ENCODE measurements at regions not wholly inside any gene's neighbourhood (a gene's known extent, or its start where the extent isn't known, plus 50 kb on each side); places are given as distances from the start of the nearest gene placed in this dataset.

- in situ Hi-C loops (cut with MboI; ENCODE audit: low sequenced_read_pairs) (no loop called here), intact Hi-C loops (cut with micrococcal nuclease) (no loop called here), dilution Hi-C loops (cut with HindIII; ENCODE audit: low sequenced_read_pairs, unreplicated experiment) (no loop called here)
- POLR2A ChIA-PET (ENCODE audit: unreplicated experiment) = no interaction called here
- H3K4me3 ChIP-seq (ENCODE audit: insufficient read depth, low read depth, low read length) = no peak overlapping the region
- H4K5ac ChIP-seq (ENCODE audit: low read depth, low read length) = no peak overlapping the region
- no TSS peak for BruUV-seq (replicated peaks)
- no peaks in the 10 kb centered on the region for H3K36me3 ChIP-seq (ENCODE audit: control insufficient read depth, insufficient read depth, low read length)
- DNase-seq (peak; percentile 1), ATAC-seq (ENCODE audit: low read depth) (no peak)
- H3K27me3 ChIP-seq (ENCODE audit: control insufficient read depth, insufficient read depth, low read length) = no peaks in the 10 kb centered on the region
- no peaks in the 10 kb centered on the region for H4K20me1 ChIP-seq (ENCODE audit: insufficient read depth, low read length)
- no peak overlapping the region for H3K18ac ChIP-seq (ENCODE audit: low read depth, low read length)
- no peak overlapping the region for H2BK15ac ChIP-seq (ENCODE audit: low read depth, low read length)
- no peak overlapping the region for H3K14ac ChIP-seq (replicated peaks; ENCODE audit: low read depth, low read length)
- H3K4ac ChIP-seq (ENCODE audit: low read depth, low read length) = no peak overlapping the region
- H3K9ac ChIP-seq (ENCODE audit: low read depth, low read length) = no peak overlapping the region
- no peak overlapping the region for H3K23ac ChIP-seq (ENCODE audit: low read depth, low read length)
- no peak overlapping the region for H2BK5ac ChIP-seq (ENCODE audit: low read depth, low read length, poor library complexity, severe bottlenecking)
- H4K91ac ChIP-seq (ENCODE audit: insufficient read depth, low read depth, low read length) = no peak overlapping the region
- TF ChIP-seq FOS (IDR thresholded peaks at IDR 0.05; ENCODE audit: low read depth, low read length) (no peak), MAZ (IDR thresholded peaks at IDR 0.05; ENCODE audit: borderline replicate concordance, low read depth, low read length) (no peak), RCOR1 (IDR thresholded peaks at IDR 0.05; ENCODE audit: insufficient replicate concordance, low read length) (no peak)
- no peaks in the 10 kb centered on the region for H3K9me1 ChIP-seq (ENCODE audit: insufficient read depth, low read length)
- no peak overlapping the region for H3K4me2 ChIP-seq (ENCODE audit: low read depth, low read length)
- no peak overlapping the region for H2AFZ ChIP-seq (replicated peaks; ENCODE audit: low read length, poor library complexity)
- H3K27ac ChIP-seq (ENCODE audit: insufficient read depth, low read length) = no peak overlapping the region
- H2BK20ac ChIP-seq (ENCODE audit: low read depth, low read length) = no peak overlapping the region
- no CpG with 5 or more reads among the region's 3 CpGs for WGBS, 2 experiments (ENCODE audit: extremely low coverage in 2 of 2, insufficient read length in 1 of 2)
- H2BK120ac ChIP-seq (ENCODE audit: low read depth, low read length) = no peak overlapping the region
- peaks cover 13% of the 10 kb centered on the region for H3K9me3 ChIP-seq (ENCODE audit: control insufficient read depth, insufficient read depth, low read length)
- no peak overlapping the region for H2AK9ac ChIP-seq (replicated peaks; ENCODE audit: low read depth, low read length, poor library complexity)
- CTCF ChIA-PET = no interaction called here
- no peak overlapping the region for H3K56ac ChIP-seq (ENCODE audit: extremely low read depth, insufficient read depth, low read length)
- no peaks in the 10 kb centered on the region for H3K4me1 ChIP-seq (ENCODE audit: control insufficient read depth, insufficient read depth, low read length)
- H3K79me1 ChIP-seq (ENCODE audit: low read depth in 1 of 2, low read length in 2 of 2) = no peaks in the 10 kb centered on the region
- H2AK5ac ChIP-seq (ENCODE audit: low read depth, low read length) = no peak overlapping the region
- H4K8ac ChIP-seq (ENCODE audit: low read depth in 2 of 2, low read length in 2 of 2) = no peak overlapping the region
These were observed 414.3 kb downstream of the ZNF804A start for GRCh38 chr2:185012643-185013042.

All from IMR-90 (cell line).